ENCODE measurements at regions not wholly inside any gene's neighbourhood (a gene's known extent, or its start where the extent isn't known, plus 50 kb on each side); places are given as distances from the start of the nearest gene placed in this dataset.

- no peak for TF ChIP-seq CTCF (IDR thresholded peaks at IDR 0.05; ENCODE audit: low read length)
- TF ChIP-seq EZH2 (optimal IDR thresholded peaks at IDR 0.05; ENCODE audit: low read depth, low read length), result no peak
These were observed 137.0 kb upstream of the FANCL start for GRCh38 chr2:58378152-58378551.

All from MM.1S (cell line).